HepG2 (cell line): ENCODE measurements at regions not wholly inside any gene's neighbourhood (a gene's known extent, or its start where the extent isn't known, plus 50 kb on each side); places are given as distances from the start of the nearest gene placed in this dataset.

Experiments
- ATAC-seq: fragments of 200-7000 bp; cut with Tn5 transposase; 3 replicates; pipeline ENCODE4 v1.9.1; 2020; ENCODE audit warnings: mild to moderate bottlenecking, moderate library complexity
- BruUV-seq: library from RNA; stranded (reverse); fragments of 400-500 nt; replicated peaks from 2 replicates; lab custom pipeline; 2021; lab: Mats Ljungman, UMichigan
- CTCF ChIA-PET: fragments of 300-600 bp; formaldehyde crosslinking; extraction: SDS; loops from one replicate; lab custom pipeline; 2021; ENCODE audit warnings: low total read pairs, inconsistent platforms, low intra/inter-chr PET ratio; lab: Yijun Ruan, JAX
- POLR2A ChIA-PET: fragments of 350-600 bp; sonication (Branson Sonifier 250); formaldehyde crosslinking; loops from one replicate; lab custom pipeline; 2020; ENCODE audit warnings: antibody characterized with exemption, inconsistent platforms; lab: Yijun Ruan, JAX
- DNase-seq: peaks from one replicate; pipeline ENCODE4 v3.0.0-alpha.2; 2015; ENCODE audit warnings: low spot score
- FAIRE-seq: peaks from 3 replicates; lab custom pipeline; 2011; peaks lifted over from hg19 to GRCh38; lab: Jason Lieb, UNC
- H2AFZ ChIP-seq: one replicate; pipeline ENCODE4 v1.6.1; 2011; ENCODE audit warnings: low read length, inconsistent platforms
- H3K27ac ChIP-seq: fragments of 300-600 bp; 3 replicates; pipeline ENCODE4 v1.8.0; 2011; ENCODE audit warnings: mixed run types, mild to moderate bottlenecking, mixed read lengths, low read length, inconsistent platforms; ENCODE audit not compliant: insufficient read depth; ENCODE audit errors: extremely low read length
- H3K27me3 ChIP-seq, 2 experiments: fragments of 200-600 bp in 1 of 2; 2 replicates in 1 of 2; 3 replicates in 1 of 2; pipeline versions ENCODE4 v1.6.0 to v1.8.0; 2011; ENCODE audit warnings: low read length in 2 of 2, mild to moderate bottlenecking in 2 of 2, moderate library complexity in 2 of 2, inconsistent platforms in 1 of 2; ENCODE audit not compliant: insufficient read depth in 2 of 2, control insufficient read depth in 1 of 2
- H3K36me3 ChIP-seq, 2 experiments: fragments of 200-600 bp in 1 of 2; replicated peaks in 1 of 2; 2 replicates in 1 of 2; 3 replicates in 1 of 2; pipeline versions ENCODE4 v1.5.1 to v1.8.0; 2011; ENCODE audit warnings: low read length in 2 of 2, inconsistent platforms in 1 of 2; ENCODE audit not compliant: insufficient read depth in 2 of 2, control insufficient read depth in 1 of 2
- H3K4me1 ChIP-seq: 2 replicates; pipeline ENCODE4 v1.5.1; 2012; ENCODE audit warnings: low read length, inconsistent platforms; ENCODE audit not compliant: insufficient read depth
- H3K4me2 ChIP-seq: 2 replicates; pipeline ENCODE4 v1.6.0; 2011; ENCODE audit warnings: low read depth, low read length, inconsistent platforms
- H3K4me3 ChIP-seq, 3 experiments: fragments of 200-600 bp in 1 of 3; sonication (generic), shearing (Covaris generic) in 1 of 3; replicated peaks in 1 of 3; 2 replicates each; pipeline ENCODE4 v1.5.1; 2011 to 2016; ENCODE audit warnings: low read length in 3 of 3, inconsistent platforms in 2 of 3, low read depth in 2 of 3, mild to moderate bottlenecking in 2 of 3, control low read depth in 1 of 3, mixed read lengths in 1 of 3; ENCODE audit not compliant: insufficient read depth in 1 of 3
- H3K79me2 ChIP-seq: one replicate; pipeline ENCODE4 v1.6.1; 2011; ENCODE audit warnings: low read length, inconsistent platforms; ENCODE audit not compliant: insufficient read depth
- H3K9ac ChIP-seq: 2 replicates; pipeline ENCODE4 v1.6.0; 2011; ENCODE audit warnings: mild to moderate bottlenecking, low read depth, low read length, inconsistent platforms; ENCODE audit not compliant: insufficient read depth
- H3K9me3 ChIP-seq: 2 replicates; pipeline ENCODE4 v1.5.1; 2012; ENCODE audit warnings: mild to moderate bottlenecking, low read length
- H4K20me1 ChIP-seq: 2 replicates; pipeline ENCODE4 v1.6.0; 2011; ENCODE audit warnings: inconsistent platforms, mild to moderate bottlenecking, low read length, moderate library complexity; ENCODE audit not compliant: insufficient read depth
- BHLHE40 ChIP-seq: IDR thresholded peaks from 2 replicates; pipeline ENCODE4 v1.6.1; 2011; ENCODE audit warnings: low read length, improper control_type of control experiment
- KAT2B ChIP-seq: fragments of 150-350 bp; IDR thresholded peaks from 2 replicates; pipeline ENCODE4 v1.6.1; 2014; ENCODE audit warnings: low read depth, low read length, borderline replicate concordance
- KDM6A ChIP-seq: IDR thresholded peaks from 2 replicates; pipeline ENCODE4 v1.6.1; 2016; ENCODE audit warnings: low read depth
- LRRFIP1 ChIP-seq: sonication (generic); formaldehyde crosslinking; conservative IDR thresholded peaks from 2 replicates; pipeline ENCODE4 v1.4.0; 2020; ENCODE audit warnings: missing genetic modification reagents
- MAZ ChIP-seq, 2 experiments: sonication (generic) in 1 of 2; formaldehyde crosslinking in 1 of 2; IDR thresholded peaks; 2 replicates each; pipeline versions ENCODE4 v1.5.0 to v1.6.1; 2012 to 2020; ENCODE audit warnings: low read depth in 2 of 2, mild to moderate bottlenecking in 2 of 2, borderline replicate concordance in 1 of 2, improper control_type of control experiment in 1 of 2, low read length in 1 of 2, missing genetic modification reagents in 1 of 2, moderate library complexity in 1 of 2
- NFKBIZ ChIP-seq: IDR thresholded peaks from 2 replicates; pipeline ENCODE4 v1.6.1; 2018; ENCODE audit warnings: missing genetic modification reagents, missing compliant biosample characterization
- SRSF9 ChIP-seq: fragments of 200-400 bp; formaldehyde crosslinking; IDR thresholded peaks from 2 replicates; pipeline ENCODE4 v1.6.1; 2018; ENCODE audit warnings: borderline replicate concordance, mild to moderate bottlenecking, low read depth, low read length; ENCODE audit not compliant: insufficient read depth, poor library complexity, severe bottlenecking
- TERF1 ChIP-seq: sonication (generic); formaldehyde crosslinking; IDR thresholded peaks from 2 replicates; pipeline ENCODE4 v1.8.0; 2022; ENCODE audit warnings: mild to moderate bottlenecking, missing genetic modification reagents, moderate library complexity
- USF2 ChIP-seq, 2 experiments: sonication (generic) in 1 of 2; formaldehyde crosslinking in 1 of 2; IDR thresholded peaks; 2 replicates each; pipeline versions ENCODE4 v1.5.1 to v1.6.1; 2011 to 2020; ENCODE audit warnings: borderline replicate concordance in 1 of 2, low read depth in 1 of 2, low read length in 1 of 2, mild to moderate bottlenecking in 1 of 2, missing genetic modification reagents in 1 of 2, moderate library complexity in 1 of 2
- ZBTB4 ChIP-seq: sonication (generic); formaldehyde crosslinking; IDR thresholded peaks from 2 replicates; pipeline ENCODE4 v1.4.0; 2020; ENCODE audit warnings: missing genetic modification reagents, mild to moderate bottlenecking, borderline replicate concordance
- ZNF598 ChIP-seq: sonication (generic); formaldehyde crosslinking; IDR thresholded peaks from 2 replicates; pipeline ENCODE4 v1.5.1; 2020; ENCODE audit warnings: mild to moderate bottlenecking, missing genetic modification reagents, borderline replicate concordance
- WGBS: methylation state at CpG from one replicate; pipeline ENCODE4 v1.1.6; 2017; ENCODE audit warnings: low lambda C conversion rate; 5-methylcytosine and 5-hydroxymethylcytosine counted together
- in situ Hi-C: cut with HindIII; loops from 2 replicates; pipeline ENCODE4 v1.10.0; 2017; ENCODE audit warnings: low pct_unique_long_range_greater_than_20kb; ENCODE audit not compliant: extremely low pct_ligation_motif_present
- intact Hi-C: fragments of 100-400 bp; cut with micrococcal nuclease; formaldehyde crosslinking; loops from one replicate; pipeline ENCODE4 v1.10.0; 2022; ENCODE audit not compliant: unreplicated experiment

- no peak for TF ChIP-seq TERF1 (CRISPR knock-in tag)
These were observed 75.3 kb upstream of the MGAT4C start (continued) for GRCh38 chr12:86331457-86331856.

GRCh38 chr12:86331012-86331411 is 74.8 kb upstream of the MGAT4C start:
- DNase-seq: no peak
- ChIA-PET CTCF (no interaction called here), POLR2A (no interaction called here)
- 0% methylated on average over 4 of the region's 4 CpGs for WGBS
- no peak for FAIRE-seq
- no peak overlapping the region for H3K4me3 ChIP-seq
- no peak overlapping the region for H2AFZ ChIP-seq
- no peaks in the 10 kb centered on the region for H3K79me2 ChIP-seq
- in situ Hi-C loops (no loop called here), intact Hi-C loops (no loop called here)
- no peak overlapping the region for H3K9ac ChIP-seq
- H4K20me1 ChIP-seq: no peaks in the 10 kb centered on the region
- no TSS peak for BruUV-seq
- no peak for ATAC-seq
- no peaks in the 10 kb centered on the region for H3K9me3 ChIP-seq
- H3K4me2 ChIP-seq: no peak overlapping the region
- H3K4me1 ChIP-seq: no peaks in the 10 kb centered on the region
- no peaks in the 10 kb centered on the region; a peak in 1 of 5 replicates for H3K27me3 ChIP-seq
- no peaks in the 10 kb centered on the region for H3K36me3 ChIP-seq
- H3K27ac ChIP-seq: no peak overlapping the region
- TF ChIP-seq LRRFIP1 (CRISPR knock-in tag) (no peak), ZNF598 (CRISPR knock-in tag) (no peak), KAT2B (no peak), USF2 (IDR thresholded peaks at IDR 0.05; ENCODE audit: low read depth, low read length) (no peak), USF2 (CRISPR knock-in tag; IDR thresholded peaks at IDR 0.05; ENCODE audit: borderline replicate concordance) (no peak), BHLHE40 (no peak), MAZ (IDR thresholded peaks at IDR 0.05; ENCODE audit: borderline replicate concordance, low read depth, low read length) (no peak), MAZ (CRISPR knock-in tag; IDR thresholded peaks at IDR 0.05; ENCODE audit: low read depth) (no peak), KDM6A (CRISPR knock-in tag) (no peak), SRSF9 (no peak), ZBTB4 (CRISPR knock-in tag) (no peak), NFKBIZ (no peak)
